CD4-positive, alpha-beta T cell treated with Interleukin-4 for 4 hours (primary cell): ENCODE measurements at regions not wholly inside any gene's neighbourhood (a gene's known extent, or its start where the extent isn't known, plus 50 kb on each side); places are given as distances from the start of the nearest gene placed in this dataset.
"Not testable (repeated sequence)": the region's sequence is repeated elsewhere in the genome, so short reads cannot be mapped to it uniquely, and the experiment has no call there.

Experiments
- DNase-seq: peaks from one replicate; pipeline ENCODE4 v3.0.0-alpha.2; 2020

DNA sequence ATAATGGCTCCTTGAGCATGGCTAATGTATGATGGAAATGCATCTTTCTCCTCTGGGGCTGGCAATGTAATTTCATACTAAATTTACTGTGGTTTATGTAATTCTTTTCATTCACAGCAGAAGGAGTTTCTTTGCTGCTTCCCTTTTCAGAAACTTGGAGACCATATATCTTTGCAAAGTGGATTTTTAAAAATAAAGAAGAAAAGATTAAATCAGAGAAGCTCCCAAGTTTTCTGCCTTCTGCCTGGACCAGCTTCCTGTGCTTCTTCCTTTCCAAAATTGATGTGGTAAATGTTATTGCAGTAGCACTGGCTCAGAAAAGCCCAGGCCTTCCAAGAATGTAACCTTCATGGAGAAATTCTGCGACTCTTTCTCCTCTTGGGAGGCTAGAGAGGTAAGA, 300.1 kb upstream of the NCAM1 start:
- DNase-seq = no peak

DNA sequence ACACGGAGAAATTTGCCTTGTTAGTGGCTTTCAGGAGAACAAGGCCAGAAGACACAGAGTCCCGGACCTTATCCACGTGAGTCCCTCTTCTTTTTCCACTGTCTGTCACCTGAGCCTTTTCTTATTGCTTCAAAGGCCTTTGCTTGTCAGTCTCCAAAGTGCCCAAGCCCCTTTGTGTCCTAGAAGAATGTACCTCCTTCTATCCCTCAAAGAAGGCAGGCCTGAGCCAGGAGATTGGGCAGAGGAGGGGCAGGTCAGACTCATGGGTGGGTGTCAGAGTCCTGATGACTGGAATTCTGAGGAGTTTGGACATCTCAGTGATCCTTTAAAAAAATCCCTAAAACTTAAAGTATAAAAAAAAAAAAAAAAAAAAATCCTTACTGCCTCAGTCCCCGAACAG, 299.6 kb upstream of the NCAM1 start:
- DNase-seq = no peak

DNA sequence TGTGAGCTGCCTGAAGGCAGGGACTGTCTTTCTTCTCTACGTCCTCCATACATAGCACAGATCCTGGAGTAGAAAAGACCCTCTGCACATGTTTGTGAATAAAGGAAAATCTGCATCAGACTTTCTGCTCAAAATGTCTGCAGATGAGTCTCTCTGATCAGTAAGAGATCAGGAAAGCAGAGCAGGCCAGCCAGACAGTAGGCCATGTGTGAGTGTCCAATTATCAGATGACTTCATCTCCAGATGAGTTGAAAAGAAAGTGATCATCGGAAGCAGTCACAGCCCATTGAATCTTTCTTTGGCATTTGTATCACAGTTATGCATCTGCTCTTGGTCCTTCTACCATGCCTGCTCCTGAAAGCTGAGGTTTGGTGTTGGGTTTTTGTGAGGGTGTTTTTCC, 298.7 kb upstream of the NCAM1 start:
- DNase-seq = no peak

DNA sequence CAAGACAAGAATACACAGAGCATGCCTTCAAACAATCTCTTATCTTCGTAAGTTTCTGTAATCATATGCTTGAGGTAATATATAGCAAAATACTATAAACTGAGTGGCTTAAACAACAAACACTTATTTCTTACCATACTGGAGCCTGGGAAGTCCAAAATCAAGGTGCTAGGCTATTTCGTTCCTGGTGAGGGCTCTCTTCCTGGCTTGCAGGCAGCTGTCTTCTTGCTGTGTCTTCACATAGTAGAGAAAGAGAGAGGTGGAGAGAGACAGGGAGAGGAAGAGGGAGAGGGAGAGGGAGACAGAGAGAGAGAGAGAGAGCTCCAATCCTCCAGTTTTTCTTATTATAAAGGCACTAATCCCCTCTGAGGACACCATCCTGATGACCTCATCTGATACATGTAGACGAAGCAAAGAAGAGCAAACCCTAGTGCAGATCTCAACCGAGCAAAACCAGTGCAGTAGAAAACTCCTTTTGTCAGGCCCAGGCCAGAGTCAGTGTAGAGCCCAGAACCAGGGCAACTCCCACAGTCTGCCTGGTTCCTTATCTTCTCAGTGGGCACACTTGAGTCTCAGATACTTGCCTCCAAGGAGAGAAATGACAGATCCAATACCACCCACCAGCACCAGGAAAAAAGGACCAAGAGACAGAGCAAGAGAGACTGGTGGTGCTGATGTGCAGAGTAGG, 297.1 kb upstream of the NCAM1 start:
- DNase-seq = no peak

DNA sequence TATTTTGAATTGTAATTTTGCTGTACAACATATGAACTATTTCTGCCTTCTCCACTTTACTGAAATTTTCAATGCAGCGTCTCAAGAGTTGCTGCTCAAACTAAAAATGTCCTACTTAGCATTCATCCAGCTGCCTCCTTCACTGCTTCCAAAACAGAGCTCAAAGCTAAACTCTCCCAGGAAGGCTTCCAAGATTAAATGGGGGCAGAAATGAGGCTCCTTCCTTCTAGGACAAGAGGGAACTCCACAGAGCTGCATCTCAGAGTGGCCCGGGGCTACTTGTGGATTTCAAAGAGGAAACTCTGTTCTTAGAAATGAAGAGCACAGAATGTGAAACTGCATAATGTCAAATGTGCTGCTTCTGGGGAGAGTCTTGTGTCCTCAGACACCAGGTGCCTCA, 295.9 kb upstream of the NCAM1 start:
- DNase-seq = no peak

DNA sequence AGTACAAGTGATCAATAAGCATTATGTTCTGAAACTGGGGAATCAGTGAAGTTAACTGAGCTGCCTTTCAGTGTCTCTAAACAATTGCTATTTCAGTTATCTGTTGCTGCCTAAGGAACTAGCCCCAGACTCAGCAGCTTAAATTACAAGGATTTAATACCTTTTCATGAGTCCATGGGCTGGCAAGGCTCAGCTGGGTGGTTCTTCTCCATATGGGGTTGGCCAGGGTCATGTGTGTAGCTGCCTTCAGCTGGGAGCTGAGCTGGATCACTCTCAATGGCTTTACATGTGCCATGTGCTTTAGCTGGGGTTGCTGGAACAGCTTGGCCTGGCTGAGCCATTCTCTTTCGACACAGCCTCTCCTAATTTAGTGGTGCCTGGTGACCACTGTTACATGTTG, 295.0 kb upstream of the NCAM1 start:
- no peak for DNase-seq

DNA sequence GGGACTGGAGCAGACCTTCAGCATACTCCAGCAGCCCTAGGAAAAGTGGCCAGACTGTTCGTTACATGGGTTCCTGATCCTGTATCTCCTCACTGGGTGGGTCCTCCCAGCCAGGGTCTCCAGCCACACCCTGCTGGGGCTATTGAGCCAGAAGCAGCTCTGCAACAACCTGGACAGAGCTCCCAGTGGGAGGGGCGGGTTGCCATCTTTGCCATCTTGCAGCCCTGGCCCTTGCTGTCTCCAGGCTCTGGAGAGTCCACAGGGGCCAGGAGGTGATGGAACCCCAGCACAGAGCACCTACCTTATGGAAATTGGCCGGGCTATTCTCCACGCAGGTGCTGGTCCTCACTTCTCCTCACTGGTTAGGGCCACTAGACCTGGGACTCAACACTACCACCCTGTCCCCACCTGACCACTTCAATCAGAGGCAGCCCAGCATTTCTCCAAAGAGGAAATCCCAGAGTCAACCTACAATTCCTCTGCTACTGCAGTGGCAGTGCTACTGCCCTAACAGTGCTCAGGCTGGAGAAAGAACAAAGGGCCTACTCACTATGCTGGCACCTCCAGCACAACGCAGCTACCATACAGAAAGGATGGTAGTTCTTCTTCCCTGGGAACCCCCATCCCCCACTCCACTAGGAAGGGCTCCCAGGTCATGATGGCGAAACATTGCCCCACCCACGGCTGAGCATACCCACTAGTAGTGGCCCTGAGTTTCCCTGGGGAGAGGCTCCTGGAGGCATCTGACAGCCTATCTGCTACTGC, 290.2 kb upstream of the NCAM1 start:
- DNase-seq = no peak

DNA sequence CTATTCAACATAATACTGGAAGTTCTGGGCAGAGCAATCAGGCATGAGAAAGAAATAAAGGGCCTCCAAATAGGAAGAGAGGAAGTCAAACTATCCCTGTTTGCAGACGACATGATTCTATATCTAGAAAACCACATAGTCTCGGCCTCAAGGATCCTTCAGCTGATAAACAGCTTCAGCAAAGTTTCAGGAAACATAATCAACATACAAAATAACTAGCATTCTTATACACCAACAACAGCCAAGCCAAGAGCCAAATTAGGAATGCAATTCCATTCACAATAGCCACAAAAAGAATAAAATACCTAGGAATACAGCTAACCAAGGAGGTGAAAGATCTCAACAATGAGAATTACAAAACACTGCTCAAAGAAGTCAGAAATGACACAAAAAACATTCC, 287.8 kb upstream of the NCAM1 start:
- DNase-seq = not testable (repeated sequence)

DNA sequence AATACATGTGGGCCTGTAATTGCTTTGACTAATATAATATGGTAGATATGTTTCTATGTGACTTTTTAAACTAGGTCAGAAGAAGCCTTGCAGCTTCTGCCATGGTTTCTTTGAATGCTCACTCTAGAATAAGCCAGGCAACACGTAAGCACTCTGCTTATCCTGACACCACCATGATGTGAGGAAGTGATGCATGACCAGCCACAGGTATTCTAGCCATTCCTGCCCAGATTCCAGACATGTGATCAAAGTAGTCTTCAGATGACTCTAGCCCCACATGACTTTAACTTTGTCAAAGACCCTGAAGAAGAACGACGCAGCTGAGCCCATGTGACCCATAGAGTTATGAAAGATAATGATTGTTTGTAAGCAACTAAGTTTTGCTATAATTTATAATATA, 276.1 kb upstream of the NCAM1 start:
- DNase-seq = no peak

DNA sequence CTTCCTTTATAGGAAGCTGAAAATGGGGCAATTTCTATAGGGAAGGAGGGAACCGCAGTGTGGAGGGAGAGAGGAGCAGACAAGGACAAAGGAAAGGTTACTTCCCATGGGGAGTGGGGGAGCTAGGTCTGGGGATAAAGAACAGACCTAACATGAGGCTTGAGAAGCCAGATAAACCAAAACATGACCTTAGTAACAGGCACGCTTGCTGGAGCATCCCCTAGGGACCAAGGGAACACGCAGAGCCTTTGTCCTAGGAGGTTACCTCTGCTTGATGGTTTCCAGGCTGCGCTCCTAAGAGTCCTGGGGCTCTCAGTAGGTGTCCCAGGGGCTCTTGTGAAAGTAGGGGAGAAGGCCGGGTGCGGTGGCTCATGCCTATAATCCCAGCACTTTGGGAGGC, 271.4 kb upstream of the NCAM1 start:
- DNase-seq = no peak

DNA sequence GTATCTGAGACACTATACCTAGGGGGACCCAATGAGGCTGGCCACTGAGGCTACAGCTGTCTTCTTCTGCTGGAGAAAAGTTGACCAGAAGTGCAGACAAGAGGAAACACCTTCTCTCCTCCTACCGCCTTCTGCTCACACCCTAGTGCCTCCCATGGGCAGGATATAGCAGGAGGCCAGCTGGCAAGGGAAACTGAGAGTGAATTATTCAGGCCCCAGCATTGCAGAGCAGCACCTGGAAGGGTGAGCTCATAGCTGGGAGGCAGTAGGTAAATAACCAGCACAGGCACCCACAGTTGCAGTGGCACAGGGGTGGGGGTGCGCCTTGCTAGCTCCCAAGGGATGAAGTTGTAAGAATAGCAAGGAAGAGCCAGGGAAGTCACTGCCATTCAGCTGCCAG, 267.4 kb upstream of the NCAM1 start:
- no peak for DNase-seq

DNA sequence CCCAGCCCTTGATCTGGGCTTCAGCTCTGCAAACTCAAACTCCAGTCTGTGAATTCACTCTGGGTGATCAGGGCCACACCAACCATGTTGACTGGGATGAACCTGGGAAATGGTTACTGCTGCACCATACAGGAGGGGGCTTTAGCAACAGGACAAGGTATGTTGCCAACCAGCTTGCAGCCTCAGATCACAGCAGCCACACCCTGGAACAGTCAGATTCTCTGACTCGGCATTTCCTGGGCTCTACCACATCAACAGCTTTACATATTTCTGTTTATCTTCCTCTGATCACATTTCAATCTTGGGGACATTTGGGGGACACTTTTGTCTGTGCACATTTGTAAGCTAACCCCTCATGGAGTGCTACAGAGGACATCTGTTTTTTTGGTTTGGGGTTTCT, 267.0 kb upstream of the NCAM1 start:
- no peak for DNase-seq

DNA sequence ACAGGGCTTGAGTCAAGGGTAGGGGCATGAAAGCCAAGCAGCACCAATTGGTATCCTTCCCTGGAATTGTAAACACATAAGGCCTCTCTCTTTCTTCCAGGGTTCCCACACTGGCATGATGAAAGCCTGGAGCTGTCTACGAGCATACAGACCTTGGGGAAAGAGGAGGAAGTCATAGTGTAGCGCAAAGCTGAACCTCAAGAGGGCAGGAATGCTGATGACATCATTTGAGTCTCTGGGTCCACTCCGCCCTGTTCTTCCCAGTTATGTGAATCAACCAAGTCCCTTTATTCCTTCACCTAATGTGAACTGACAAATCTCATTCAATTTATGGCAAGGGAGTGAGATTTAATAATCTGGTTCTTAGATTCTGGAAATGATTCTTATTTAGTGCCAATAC, 266.4 kb upstream of the NCAM1 start:
- no peak for DNase-seq

DNA sequence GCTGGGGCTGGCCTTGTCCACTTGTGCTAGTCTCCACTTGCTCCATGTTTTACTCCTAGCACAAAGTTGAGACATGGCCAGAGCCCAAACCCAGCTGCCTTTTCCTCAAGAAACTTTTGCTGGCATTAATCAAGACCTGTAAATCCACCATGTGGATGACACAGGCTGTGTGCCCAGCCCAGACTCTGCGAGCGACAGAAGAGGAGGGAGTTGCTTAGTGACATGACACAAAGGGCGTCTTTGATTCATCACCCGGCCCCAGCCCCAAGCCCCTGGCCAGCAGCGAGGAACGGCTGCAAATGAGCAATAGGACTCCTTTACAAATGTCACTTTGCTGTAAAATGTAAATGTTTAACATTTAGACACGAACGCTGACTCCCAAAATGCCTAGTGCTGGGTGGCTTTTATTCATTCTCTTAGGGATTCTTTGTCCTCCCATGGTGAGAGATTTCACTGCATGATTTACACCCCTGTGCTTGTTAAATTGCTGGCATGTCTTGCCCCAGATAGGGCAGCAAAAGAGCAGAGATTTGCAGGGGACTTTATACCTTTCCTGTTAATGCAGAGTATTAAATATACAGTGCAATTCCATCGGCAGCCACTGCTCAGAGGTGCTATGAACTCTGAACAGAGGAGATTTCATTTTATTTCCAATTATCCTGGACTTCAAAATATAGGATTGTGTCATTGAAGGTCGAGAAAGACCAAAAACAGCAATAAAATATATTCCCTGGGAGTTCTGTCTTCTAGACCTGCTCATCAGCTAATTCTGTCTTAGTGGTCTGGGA, 263.6 kb upstream of the NCAM1 start:
- DNase-seq = no peak

DNA sequence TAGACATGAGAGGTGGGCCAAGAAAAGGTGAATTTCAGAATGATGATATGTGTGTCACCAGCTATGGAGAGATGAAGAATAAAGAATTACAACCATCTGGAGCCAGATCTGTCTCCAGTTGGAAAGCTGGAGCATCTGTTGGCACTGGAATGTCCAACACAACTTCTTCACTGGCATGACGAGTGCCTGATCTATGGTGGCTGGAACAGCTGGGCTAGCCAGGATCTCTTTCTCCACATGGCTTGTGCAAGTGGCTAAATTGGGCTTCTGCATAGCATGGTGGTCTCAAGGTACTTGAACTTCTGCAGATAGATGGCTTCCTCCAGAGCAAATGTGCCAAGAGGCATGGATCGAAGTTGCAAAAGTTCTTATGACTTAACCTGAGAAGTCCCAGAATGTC, 256.1 kb upstream of the NCAM1 start:
- no peak for DNase-seq

DNA sequence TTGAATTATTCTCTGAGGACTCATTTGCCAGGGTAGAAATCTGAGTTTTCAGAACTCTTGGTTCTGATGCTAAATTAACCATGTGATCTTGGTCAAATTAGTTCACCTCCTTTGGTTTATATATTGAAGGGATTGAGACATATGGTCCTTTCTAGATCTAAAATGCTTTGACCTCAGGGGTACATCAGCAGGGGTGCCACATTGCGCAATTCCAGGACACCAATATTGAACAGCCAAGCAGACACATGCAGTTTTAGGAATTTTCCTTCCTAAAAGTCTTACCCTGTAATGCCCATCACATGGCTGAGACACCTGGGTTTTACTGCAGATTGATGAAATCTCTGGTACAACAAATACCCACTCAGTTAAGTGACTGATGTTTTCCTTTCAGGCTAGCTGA, 254.4 kb upstream of the NCAM1 start:
- DNase-seq = no peak

DNA sequence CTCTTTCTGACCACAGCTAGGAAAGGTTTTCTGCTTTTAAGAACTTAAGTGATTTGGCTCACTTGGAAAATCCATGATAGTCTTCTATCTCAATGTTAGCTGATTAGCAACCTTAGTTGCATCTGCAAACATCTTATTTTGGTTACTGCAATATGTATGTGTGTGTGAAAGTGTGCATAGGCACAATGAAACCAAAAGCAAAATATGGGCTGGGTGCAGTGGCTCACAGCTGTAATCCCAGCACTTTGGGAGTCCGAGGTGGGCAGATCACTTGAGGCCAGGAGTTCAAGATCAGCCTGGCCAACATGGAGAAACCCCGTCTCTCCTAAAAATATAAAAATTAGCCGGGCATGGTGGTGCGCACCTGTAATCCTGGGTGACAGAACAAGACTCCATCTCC, 246.9 kb upstream of the NCAM1 start:
- not testable (repeated sequence) for DNase-seq

DNA sequence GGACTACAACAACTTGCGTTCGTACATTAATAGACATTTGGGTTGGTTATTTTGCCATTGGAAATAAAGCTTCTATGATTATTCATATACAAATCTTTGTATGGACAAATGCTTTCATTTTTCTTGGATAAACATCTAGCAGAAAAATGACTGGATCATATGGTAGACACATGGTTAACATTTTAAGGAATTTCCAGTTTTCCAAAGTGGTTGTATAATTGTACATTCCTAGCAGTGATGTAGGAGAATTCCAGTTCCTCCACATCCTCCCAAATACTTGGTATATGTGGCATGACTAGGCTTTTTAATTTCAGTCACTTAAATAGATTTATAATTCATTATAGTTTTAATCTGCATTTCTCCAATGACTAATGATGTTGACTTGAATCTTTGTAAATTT, 246.2 kb upstream of the NCAM1 start:
- DNase-seq = no peak

DNA sequence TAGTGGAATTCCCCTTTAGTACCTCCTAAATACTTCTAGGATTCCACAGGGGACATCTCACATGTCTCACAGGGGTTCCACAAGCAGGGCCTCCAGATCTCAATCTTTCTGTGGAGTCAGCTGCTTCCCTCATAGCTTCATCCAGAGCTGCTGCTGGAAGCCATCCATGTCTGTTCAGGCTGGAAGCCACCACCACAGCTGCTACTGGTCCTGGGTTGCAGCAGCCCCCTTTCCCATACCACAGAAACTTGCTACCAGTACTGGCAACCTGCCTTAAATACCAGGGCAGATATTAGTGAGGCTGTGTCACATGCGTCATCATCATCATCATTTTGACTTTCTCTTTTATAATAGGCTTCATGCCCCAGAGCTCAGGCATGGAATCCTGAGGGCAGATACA, 242.7 kb upstream of the NCAM1 start:
- DNase-seq = no peak

DNA sequence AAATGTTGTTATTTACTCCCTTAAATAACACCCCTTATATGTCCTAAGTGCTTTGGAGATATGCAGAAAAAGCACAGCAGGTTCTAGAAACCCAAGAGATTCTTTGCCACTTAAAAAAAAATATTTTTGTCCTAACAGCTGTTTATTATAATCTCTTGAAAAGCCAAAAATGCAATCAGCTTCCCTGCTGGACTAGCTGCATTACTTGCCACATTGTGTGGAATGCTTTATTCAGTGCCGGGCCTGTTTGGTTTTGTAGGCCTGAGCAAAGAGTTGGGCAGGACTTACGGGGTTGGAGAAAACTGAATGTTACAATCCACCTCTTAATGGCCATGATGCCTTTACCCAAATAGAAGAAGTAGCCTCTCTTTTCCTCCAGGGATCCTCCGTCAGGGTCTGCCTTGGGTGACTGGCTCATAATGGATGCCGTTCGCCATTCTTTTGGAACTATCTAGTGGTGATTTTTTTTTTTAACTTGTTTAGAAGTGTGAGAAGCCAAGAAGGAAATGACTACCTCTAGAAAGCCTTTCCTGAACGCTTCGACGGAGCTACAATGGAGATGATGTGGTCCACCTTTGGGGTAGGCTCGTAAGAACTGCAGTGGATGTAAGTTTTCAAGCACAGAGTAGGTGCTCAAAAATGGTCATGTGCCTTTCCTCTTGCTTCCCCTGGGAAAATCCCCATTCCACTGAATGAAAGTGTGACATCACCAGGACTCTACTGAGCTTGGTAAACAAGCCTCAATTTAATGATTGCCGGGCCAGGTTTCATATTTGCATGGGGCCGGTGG, 241.3 kb upstream of the NCAM1 start:
- DNase-seq = no peak

DNA sequence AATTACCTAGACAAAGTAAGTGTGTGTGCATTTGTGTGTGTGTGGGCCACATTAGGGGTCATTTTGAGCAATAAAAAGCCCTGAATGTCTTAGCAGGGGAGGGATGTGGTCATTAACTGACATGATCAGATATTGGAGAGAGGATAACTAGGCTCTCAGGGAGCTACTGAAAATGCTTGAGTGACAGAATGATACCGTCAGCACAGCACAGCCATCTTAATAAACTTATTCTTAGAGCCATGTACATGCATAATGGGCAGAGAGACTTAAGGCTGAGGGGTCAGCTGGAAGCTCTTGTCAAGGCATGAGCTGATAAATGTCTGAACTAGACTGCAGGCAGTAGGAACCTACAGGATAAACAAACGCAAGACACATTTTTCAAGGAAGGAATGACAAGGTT, 239.1 kb upstream of the NCAM1 start:
- no peak for DNase-seq

DNA sequence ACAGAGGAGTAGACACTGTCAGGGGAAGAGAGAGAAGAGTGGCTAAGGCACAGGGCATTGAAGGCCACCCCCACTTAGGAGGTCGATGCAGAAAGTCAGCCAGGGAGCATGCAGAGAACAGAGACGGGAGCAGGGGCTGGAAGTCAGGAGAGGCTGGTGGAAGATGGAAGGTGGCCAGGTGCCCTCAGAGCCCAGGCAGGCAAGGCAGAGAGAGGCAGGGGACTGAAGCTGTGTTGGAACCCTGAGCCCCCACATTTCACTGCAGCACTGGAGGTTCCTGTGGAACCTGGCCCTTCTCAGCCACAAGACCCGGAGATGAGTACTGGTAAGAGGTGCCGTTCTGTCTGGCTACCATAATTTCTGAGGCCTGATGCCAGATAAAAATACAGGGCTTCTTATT, 238.3 kb upstream of the NCAM1 start:
- no peak for DNase-seq
